Neural progenitor cell (in vitro differentiated cells): ENCODE measurements at regions not wholly inside any gene's neighbourhood (a gene's known extent, or its start where the extent isn't known, plus 50 kb on each side); places are given as distances from the start of the nearest gene placed in this dataset.

ENCODE experiments used
- EZH2 ChIP-seq: fragments of 200-600 bp; sonication (generic); IDR thresholded peaks from 2 replicates; pipeline ENCODE4 v1.6.1; 2017; ENCODE audit warnings: antibody characterized with exemption, mild to moderate bottlenecking, moderate library complexity
- EZH2phosphoT487 ChIP-seq: fragments of 200-600 bp; sonication (generic); IDR thresholded peaks from 2 replicates; pipeline ENCODE4 v1.6.1; 2017; ENCODE audit warnings: antibody characterized with exemption
- TF ChIP-seq, protein P1 (sequence below): fragments of 200-600 bp; sonication (generic); IDR thresholded peaks from 2 replicates; pipeline ENCODE4 v1.5.1; 2017; ENCODE audit warnings: antibody characterized with exemption, mild to moderate bottlenecking

DNA sequence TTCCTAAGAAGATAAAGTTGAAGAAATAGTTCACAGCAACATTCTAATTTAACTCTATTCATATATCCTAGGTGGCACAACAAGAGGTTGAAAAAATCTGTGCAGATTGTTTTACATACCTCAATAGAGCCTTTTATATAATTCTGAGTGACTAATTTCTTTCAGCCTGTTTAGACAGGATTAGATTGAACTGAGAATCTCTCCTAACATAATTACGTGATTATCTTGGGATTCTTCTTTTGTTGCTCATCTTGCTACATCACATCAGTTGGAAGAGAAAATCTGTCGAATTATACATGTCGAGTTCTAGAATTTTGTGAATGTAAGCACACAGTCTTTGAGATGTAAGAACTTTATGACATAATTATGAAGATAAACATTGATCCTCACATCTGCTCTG is 1873.7 kb upstream of the IGFBP7 start:
- TF ChIP-seq, protein P1, sequence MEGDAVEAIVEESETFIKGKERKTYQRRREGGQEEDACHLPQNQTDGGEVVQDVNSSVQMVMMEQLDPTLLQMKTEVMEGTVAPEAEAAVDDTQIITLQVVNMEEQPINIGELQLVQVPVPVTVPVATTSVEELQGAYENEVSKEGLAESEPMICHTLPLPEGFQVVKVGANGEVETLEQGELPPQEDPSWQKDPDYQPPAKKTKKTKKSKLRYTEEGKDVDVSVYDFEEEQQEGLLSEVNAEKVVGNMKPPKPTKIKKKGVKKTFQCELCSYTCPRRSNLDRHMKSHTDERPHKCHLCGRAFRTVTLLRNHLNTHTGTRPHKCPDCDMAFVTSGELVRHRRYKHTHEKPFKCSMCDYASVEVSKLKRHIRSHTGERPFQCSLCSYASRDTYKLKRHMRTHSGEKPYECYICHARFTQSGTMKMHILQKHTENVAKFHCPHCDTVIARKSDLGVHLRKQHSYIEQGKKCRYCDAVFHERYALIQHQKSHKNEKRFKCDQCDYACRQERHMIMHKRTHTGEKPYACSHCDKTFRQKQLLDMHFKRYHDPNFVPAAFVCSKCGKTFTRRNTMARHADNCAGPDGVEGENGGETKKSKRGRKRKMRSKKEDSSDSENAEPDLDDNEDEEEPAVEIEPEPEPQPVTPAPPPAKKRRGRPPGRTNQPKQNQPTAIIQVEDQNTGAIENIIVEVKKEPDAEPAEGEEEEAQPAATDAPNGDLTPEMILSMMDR: no peak
- TF ChIP-seq EZH2 (no peak), EZH2phosphoT487 (no peak)
